DOHH2 (cell line): ENCODE measurements at regions not wholly inside any gene's neighbourhood (a gene's known extent, or its start where the extent isn't known, plus 50 kb on each side); places are given as distances from the start of the nearest gene placed in this dataset.

Experiments used
- EZH2phosphoT487 ChIP-seq: fragments of 200-600 bp; sonication (generic); IDR thresholded peaks from 2 replicates; pipeline ENCODE4 v1.6.1; 2017; ENCODE audit warnings: borderline replicate concordance, mild to moderate bottlenecking, antibody characterized with exemption, low read length, moderate library complexity, mixed read lengths
- TF ChIP-seq, protein P1 (sequence below): fragments of 200-600 bp; sonication (generic); IDR thresholded peaks from one replicate; pipeline ENCODE4 v1.5.1; 2014; ENCODE audit warnings: antibody characterized with exemption, mild to moderate bottlenecking, low read depth, low read length; ENCODE audit not compliant: poor library complexity, severe bottlenecking

DNA sequence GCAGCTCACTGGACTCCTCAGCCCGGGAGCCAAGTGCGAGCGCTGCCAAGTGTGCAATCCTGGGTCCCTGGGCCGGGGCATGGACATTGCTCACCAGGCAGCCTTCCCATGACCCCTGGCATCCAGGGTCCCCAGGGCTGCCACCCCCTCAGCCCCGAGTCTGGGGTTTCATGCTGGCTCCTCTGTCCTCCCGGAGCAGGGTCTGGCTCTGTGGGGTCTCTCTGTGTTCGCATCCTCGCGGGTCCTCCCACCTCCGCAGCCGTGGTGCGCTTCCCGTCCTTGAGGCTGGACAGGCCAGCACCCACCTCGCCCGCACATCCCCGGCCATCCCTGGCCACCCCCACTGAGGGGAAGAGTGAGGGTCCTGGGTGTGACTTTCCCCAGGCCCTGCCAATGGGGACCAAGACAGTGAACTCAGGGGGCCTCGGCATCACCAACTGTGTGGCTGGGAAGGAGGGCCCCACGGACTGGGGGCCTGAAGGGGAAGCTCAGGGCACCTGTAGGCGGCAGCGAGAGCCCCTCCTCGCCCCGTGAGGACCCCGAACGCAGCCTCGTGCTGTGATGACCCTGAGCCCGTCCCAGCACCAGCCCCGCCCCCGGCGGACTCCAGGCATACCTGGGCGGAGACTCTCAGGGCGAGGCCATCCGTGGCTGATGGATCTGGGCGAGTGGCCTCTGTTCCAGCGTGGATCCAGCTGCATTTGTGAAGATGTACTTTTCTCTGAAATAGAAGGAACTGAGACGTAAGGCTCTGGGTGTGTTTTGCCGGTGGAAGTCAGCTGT is 50.3 kb upstream of the CFAP46 start:
- TF ChIP-seq, protein P1, sequence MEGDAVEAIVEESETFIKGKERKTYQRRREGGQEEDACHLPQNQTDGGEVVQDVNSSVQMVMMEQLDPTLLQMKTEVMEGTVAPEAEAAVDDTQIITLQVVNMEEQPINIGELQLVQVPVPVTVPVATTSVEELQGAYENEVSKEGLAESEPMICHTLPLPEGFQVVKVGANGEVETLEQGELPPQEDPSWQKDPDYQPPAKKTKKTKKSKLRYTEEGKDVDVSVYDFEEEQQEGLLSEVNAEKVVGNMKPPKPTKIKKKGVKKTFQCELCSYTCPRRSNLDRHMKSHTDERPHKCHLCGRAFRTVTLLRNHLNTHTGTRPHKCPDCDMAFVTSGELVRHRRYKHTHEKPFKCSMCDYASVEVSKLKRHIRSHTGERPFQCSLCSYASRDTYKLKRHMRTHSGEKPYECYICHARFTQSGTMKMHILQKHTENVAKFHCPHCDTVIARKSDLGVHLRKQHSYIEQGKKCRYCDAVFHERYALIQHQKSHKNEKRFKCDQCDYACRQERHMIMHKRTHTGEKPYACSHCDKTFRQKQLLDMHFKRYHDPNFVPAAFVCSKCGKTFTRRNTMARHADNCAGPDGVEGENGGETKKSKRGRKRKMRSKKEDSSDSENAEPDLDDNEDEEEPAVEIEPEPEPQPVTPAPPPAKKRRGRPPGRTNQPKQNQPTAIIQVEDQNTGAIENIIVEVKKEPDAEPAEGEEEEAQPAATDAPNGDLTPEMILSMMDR = no peak
- TF ChIP-seq EZH2phosphoT487 = no peak
